Gastrocnemius medialis (tissue), 4 donors: ENCODE measurements at regions not wholly inside any gene's neighbourhood (a gene's known extent, or its start where the extent isn't known, plus 50 kb on each side); places are given as distances from the start of the nearest gene placed in this dataset.

Source experiments
- CTCF ChIP-seq, 5 experiments: fragments of 450-650 bp in 3 of 5; fragments of 200-600 bp in 2 of 5; sonication (generic) in 2 of 5; IDR thresholded peaks in 4 of 5; conservative IDR thresholded peaks in 1 of 5; 1 replicate in 4 of 5; 2 replicates in 1 of 5; pipeline ENCODE4 v1.5.1; 2016 to 2019; ENCODE audit warnings: antibody characterized with exemption in 5 of 5, mild to moderate bottlenecking in 3 of 5, moderate library complexity in 3 of 5
- POLR2A ChIP-seq, 2 donors: fragments of 450-650 bp; IDR thresholded peaks; one replicate each; pipeline ENCODE4 v1.6.1; 2017; ENCODE audit warnings: antibody characterized with exemption in 2 of 2, mild to moderate bottlenecking in 2 of 2, moderate library complexity in 2 of 2

DNA sequence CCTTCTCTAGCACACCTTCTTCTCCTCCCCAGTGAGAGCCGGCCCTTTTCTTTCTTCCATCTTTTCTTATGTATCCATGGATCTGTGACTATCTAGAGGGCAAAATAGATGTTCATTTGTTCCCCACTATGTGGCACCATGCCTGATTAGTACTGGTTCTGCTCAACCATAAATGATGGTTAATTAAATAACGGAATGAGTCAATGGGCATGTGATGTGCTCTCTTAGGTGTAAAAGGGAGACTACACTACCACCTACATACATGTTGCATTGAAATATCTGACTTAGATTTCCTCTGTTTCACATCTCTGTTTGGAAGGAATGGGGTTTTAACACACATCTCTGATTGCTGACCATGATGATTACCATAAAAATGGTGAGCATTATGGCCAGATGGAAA lies 116.5 kb downstream of the BTG1 start:
- TF ChIP-seq CTCF (IDR thresholded peaks at IDR 0.05 in 4 of 5, conservative IDR thresholded peaks at IDR 0.05 in 1 of 5) (no peak), POLR2A (IDR thresholded peaks at IDR 0.05) (no peak)
